ENCODE measurements at regions not wholly inside any gene's neighbourhood (a gene's known extent, or its start where the extent isn't known, plus 50 kb on each side); places are given as distances from the start of the nearest gene placed in this dataset.

DNA sequence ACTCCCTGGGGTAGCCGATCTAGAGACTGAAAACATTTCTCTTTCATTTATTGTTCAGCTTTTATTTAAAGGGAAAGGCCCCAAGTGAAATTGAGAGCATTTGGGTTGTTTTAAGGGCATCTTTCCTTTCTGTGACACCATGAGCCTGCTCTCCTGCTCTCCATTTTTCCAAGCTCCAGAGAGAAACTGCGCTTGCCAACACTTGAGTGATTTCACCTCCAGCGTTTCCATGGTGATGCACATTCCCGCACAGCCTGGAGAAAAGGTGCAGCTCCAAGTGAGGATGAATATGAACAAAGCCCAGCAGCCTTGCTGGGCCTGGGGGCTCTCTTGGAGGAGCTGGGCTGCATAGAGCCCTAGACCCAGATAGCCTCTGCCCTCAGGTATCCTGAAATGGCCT, 159.2 kb upstream of the PPP2R3A start:
- DNase-seq, result no peak

GRCh38 chr3:135807879-135808278, 157.6 kb upstream of the PPP2R3A start:
- no peak for DNase-seq

- no peak for DNase-seq
These were observed 156.4 kb upstream of the PPP2R3A start for GRCh38 chr3:135809021-135809634.

DNA sequence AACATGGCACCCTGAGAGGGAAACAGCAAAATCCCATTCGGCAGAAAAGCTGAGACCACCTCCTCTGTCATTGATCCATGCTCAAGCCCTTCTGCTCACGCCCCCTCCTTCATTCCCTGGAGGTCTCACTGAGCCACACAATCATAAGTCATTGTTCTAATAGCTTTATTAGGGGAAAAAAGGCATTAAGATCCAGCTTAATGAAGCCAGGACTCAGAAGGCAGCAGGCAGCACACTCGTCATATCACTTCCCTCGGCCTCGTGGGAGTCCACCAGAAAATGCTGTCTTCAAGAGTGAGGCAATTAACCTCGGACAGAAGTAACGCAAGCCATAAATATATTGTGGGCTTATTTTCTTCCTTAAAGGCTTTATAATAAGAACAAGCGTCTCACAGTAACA, 153.9 kb upstream of the PPP2R3A start:
- no peak for DNase-seq

DNA sequence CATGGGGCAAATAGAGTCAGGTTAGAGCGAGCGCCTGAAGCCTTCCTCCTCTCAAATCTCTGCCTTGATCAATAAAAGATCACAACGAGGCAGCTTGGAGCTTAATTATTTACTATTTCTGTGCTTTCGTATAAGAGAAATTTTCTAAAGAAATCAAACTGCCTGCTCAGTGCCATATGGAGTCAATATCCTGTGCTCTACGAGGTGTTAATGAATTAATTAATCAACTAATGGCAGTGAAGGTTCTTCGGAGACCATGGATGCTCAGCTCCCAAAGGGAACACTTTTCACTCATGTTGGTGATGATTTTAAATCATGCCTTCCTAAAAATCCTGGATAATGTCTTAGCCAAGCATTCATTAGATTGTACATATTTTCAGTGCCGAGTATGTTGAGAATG, 153.5 kb upstream of the PPP2R3A start:
- DNase-seq, result no peak

- no peak for DNase-seq
These were observed 131.1 kb upstream of the PPP2R3A start for GRCh38 chr3:135834465-135834864.

DNA sequence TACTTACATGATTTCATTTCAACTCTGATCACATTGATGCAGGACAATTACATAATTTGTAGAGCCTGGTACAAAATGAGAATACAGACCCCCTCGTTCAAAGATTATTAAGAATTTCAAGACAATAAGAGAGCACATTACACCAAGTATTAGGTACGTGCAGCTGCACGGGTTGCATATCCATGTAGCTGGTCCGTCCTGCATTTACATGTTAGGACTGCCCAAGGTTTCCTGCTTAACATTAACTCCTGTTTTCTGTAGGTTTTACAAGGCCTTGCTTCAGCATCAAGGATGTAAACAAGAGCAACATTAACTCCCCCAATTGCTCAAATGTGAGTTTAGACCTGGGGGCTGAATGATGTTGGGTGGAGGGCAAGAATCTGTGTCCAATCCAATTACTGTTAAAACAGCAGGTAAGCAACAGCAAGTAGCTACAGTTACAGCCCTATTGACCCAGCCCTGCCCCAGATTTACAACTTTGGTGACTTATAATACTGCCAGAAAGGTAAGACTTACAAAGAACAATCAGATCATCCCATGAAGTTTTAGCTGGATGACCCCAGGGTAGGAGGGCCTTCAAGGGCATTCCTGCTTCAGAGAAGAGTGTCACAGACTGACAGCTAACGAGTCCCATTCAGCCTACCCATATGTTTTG, 127.4 kb upstream of the PPP2R3A start:
- DNase-seq, result no peak

- DNase-seq, result no peak
These were observed 125.1 kb upstream of the PPP2R3A start for GRCh38 chr3:135840436-135840835.

DNA sequence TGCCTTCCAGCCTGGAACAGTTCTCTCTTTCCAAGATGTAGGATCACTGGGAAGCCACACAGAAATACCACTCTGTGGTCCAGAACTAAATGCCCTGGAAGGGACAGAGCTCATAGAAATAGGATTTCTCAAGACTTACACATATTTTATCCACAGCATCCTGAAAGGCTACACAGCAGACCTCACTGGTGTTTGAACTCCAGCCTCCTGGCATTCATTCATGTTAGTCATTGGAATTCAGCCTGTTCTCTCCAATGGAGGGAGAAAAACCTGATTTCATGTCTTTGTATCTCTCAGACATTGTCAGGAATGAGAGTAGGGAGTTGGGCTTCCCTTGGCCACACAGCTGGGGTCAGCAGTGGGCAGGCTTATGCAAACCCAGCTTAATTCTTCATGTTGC, 121.1 kb upstream of the PPP2R3A start:
- no peak for DNase-seq

GRCh38 chr3:135848051-135848450, 117.5 kb upstream of the PPP2R3A start:
- DNase-seq, result no peak

DNA sequence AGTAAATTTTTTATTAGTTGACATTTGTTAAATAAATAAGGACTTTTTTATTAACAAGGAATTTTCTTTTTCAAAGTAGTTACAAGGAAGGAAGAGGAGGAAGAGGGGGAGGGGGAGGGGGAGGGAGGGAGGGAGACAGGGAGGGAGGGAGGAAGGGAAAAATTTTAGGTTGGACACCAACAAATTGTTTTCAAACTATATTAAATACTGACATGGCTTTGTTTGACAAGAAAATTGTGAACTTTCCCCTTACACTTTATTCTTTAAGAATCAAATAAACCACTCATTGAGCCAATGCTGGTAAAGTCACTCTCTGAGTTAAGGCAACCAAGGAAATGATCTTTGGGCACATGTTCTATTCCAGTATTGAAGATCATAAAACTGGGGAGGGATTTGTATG, 115.7 kb upstream of the PPP2R3A start:
- DNase-seq, result no peak

GRCh38 chr3:135851201-135852081, 114.1 kb upstream of the PPP2R3A start:
- DNase-seq, result no peak

DNA sequence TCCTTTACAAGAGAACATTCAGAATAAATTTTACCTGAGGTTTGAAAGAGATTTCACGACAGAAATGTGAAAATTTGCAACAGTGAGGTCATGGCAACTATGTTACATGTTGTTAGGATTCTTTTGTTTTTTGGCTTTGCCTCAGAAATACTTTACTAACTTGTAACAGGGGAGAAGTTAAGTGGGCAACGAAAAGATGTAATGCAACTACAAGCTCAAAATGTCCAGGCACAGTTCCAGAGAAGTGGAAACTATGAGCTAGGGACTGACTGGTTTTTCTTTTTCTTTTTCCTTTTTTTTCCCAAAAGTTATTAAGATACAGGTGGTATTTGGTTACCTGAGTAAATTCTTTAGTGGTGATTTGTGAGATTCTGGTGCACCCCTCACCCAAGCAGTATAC, 111.5 kb upstream of the PPP2R3A start:
- no peak for DNase-seq

DNA sequence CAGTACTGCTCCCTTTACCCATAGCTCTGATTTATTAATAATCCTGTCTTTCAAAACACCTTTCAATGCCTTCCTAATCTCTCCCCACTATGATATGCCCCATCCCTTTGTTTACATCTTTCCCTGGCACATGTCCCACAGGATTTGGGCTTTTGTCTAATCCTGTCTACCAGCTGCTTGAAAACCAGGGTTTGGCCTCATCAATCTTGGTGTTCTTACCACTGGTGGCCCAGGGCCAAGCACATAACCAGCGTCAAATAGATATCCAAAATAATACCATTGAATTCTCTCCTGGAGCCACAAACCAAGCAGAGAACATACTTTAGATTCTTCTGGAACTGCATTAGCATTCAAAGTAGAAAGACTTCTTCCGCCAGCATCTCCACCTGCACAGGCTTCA, 104.8 kb upstream of the PPP2R3A start:
- no peak for DNase-seq

GRCh38 chr3:135862361-135862760, 103.2 kb upstream of the PPP2R3A start:
- no peak for DNase-seq

- DNase-seq, result no peak
These were observed 101.5 kb upstream of the PPP2R3A start for GRCh38 chr3:135864060-135864459.

DNA sequence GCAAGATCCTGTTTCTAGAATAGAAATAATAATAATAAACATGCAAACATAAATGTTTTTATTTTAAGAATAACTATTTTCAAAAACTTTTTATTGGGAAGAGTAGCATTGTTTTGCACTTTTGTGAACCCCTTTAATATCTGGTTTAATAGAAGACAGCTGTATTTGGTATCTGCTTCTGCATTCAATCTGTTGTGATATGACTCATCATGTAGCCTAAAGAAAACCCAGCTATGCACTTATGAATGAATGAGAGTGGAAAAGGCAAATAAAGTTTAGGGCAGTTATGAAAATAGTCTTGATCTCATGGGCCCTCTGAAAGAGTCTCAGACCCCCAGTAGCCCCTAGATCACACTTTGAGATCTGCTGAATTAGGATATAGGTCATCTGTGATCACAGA, 100.4 kb upstream of the PPP2R3A start:
- no peak for DNase-seq

- no peak for DNase-seq
These were observed 100.0 kb upstream of the PPP2R3A start for GRCh38 chr3:135865553-135865952.

GRCh38 chr3:135867911-135868310, 97.6 kb upstream of the PPP2R3A start:
- DNase-seq, result no peak

DNA sequence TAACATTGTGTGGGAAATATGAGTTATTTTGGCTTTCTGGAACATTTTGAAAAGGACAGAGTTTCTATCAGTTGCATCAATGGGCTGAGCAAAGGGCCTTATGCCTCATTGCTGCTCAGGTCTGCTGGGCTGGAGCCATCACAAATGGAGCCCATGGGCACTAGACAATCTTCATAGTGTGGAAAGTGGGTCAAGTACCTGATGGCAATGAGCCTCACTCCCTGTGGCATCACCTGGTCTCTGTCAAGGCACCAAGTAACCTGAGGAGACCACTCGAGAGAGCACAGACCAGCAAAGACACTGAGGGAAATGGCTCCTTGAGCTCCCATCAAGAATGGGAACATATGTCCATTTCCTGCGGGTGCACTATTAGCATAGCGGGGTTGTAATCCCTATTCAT, 96.7 kb upstream of the PPP2R3A start:
- no peak for DNase-seq

- no peak for DNase-seq
These were observed 96.0 kb upstream of the PPP2R3A start for GRCh38 chr3:135869439-135870105.

- DNase-seq, result no peak
These were observed 94.2 kb upstream of the PPP2R3A start for GRCh38 chr3:135871311-135871710.

GRCh38 chr3:135874035-135874434, 91.5 kb upstream of the PPP2R3A start:
- no peak for DNase-seq

DNA sequence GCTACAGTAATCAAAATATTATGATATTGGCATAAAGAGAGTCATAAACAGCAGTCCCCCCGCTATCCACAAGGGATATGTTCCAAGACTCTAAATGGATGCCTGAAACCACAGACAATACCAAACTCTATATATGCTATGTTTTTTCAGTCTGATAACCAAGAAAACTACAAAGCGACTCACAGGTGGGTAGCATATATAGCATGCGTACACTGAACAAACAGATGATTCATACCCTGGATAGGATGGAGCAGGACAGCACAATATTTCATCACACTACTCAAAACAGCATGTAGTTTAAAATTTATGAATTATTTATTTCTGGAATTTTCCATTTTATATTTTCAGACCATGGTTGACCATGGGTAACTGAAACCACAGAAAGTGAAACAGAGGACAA, 87.0 kb upstream of the PPP2R3A start:
- DNase-seq, result no peak

Measured in stimulated activated CD4-positive, alpha-beta T cell treated with anti-CD3 and anti-CD28 coated beads, Interleukin-15, amount 100 ng/mL, for 24 hours (primary cell).